Esophagus (tissue), 2 donors: ENCODE measurements at regions not wholly inside any gene's neighbourhood (a gene's known extent, or its start where the extent isn't known, plus 50 kb on each side); places are given as distances from the start of the nearest gene placed in this dataset.
A peak's percentile ranks its signal among the peaks of the same experiment; 100 is the strongest.

ENCODE experiments used
- H3K27ac ChIP-seq, 2 donors: one replicate each; pipeline ENCODE4 v1.5.1; 2013; ENCODE audit warnings: low read depth in 2 of 2, mild to moderate bottlenecking in 2 of 2, inconsistent platforms in 1 of 2, low read length in 1 of 2, moderate library complexity in 1 of 2
- H3K27me3 ChIP-seq, 2 donors: one replicate each; pipeline ENCODE4 v1.6.1; 2013; ENCODE audit warnings: low read length in 2 of 2, control low read depth in 1 of 2, mild to moderate bottlenecking in 1 of 2; ENCODE audit not compliant: insufficient read depth in 2 of 2, control insufficient read depth in 1 of 2
- H3K36me3 ChIP-seq, 2 donors: one replicate each; pipeline ENCODE4 v1.6.1; 2013; ENCODE audit warnings: low read length in 1 of 2; ENCODE audit not compliant: control insufficient read depth in 2 of 2, insufficient read depth in 2 of 2
- H3K4me1 ChIP-seq, 2 donors: one replicate each; pipeline ENCODE4 v1.6.1; 2013; ENCODE audit warnings: low read length in 1 of 2; ENCODE audit not compliant: control insufficient read depth in 2 of 2, insufficient read depth in 2 of 2
- H3K4me3 ChIP-seq, 2 donors: one replicate each; pipeline ENCODE4 v1.5.1; 2013; ENCODE audit warnings: low read length in 2 of 2, mild to moderate bottlenecking in 2 of 2, low read depth in 1 of 2, moderate library complexity in 1 of 2
- H3K9me3 ChIP-seq, 2 donors: one replicate each; pipeline ENCODE4 v1.6.1; 2013; ENCODE audit warnings: mild to moderate bottlenecking in 2 of 2, low read depth in 1 of 2, low read length in 1 of 2, moderate library complexity in 1 of 2; ENCODE audit not compliant: control insufficient read depth in 2 of 2, insufficient read depth in 1 of 2
- WGBS, 2 donors: extraction: QIAGEN DNeasy Blood & Tissue Kit; methylation state at CpG; one replicate each; pipeline ENCODE4 v1.1.7; 2013; 5-methylcytosine and 5-hydroxymethylcytosine counted together
- donor health status: healthy with polysubstance abuse.
- donor health status: Bipolar disorder and iron deficiency.

DNA sequence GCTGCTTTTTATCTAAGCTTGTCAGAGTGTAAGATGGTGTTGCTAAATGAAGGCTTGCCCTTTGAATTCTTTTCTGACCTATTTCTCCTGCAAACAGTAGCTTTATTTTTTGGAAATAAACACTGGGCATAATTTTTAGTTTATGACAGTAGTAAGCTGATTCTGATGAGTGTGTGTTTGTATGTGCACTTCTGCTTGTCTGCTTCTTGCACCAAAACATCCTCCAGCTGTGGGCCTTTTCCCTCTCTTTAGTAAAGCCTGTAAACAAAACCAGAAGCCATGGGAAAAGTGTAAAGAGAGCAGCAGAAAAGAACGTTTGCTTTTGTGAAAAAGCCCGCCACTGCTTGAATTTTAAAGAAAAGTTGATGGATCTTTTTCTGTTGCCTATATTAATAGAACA is 136.4 kb upstream of the IL12A start:
- Histone ChIP-seq H3K4me1 (peaks cover 2 to 3% of the 10 kb centered on the region in 2 donors), H3K9me3 (no peaks in the 10 kb centered on the region), H3K36me3 (no peaks in the 10 kb centered on the region), H3K27me3 (no peaks in the 10 kb centered on the region), H3K27ac (peak overlapping the region; percentile 56 to 81), H3K4me3 (peak overlapping the region in 1 of 2 donors; percentile 3)
- 43 to 45% methylated on average over 2 of the region's 2 CpGs for WGBS, 2 donors

DNA sequence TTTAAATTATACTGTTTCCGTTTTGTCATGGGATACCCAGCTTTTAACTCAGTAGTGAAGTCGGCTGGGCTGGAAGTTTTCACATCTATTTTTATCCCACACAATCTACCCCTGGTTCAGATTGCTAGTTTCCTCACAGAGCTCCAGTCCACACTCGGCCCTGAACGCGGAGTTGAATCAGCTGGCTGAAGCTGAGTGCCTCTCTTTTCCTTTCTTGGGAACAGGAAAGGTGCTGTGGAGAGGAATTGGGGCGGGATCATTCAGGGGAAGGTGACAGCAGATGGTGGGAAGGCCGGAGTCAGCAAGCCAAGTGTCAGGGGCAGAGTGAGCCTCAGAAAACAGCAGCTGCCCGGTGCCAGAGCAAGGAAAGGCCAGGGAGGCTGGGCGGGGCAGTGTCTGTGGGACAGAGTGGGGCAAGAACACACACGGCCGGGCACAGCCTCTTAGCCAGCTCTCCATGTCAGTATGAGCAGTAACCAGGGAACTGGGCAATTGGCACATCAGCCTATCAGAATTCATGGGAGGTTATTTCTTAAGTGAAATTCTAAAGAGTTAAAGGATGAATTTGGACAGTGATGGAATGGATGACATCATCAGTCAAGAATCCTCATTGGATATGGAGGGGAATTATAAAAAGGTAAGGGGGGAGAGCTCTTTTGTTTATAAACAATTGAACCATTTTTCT is 135.7 kb upstream of the IL12A start:
- Histone ChIP-seq H3K9me3 (no peaks in the 10 kb centered on the region), H3K4me1 (peaks cover 2 to 3% of the 10 kb centered on the region in 2 donors), H3K27ac (peak overlapping the region; percentile 56 to 81), H3K4me3 (peak overlapping the region in 1 of 2 donors; percentile 3), H3K27me3 (no peaks in the 10 kb centered on the region), H3K36me3 (no peaks in the 10 kb centered on the region)
- 21 to 22% methylated on average over 11 of the region's 11 CpGs for WGBS, 2 donors

DNA sequence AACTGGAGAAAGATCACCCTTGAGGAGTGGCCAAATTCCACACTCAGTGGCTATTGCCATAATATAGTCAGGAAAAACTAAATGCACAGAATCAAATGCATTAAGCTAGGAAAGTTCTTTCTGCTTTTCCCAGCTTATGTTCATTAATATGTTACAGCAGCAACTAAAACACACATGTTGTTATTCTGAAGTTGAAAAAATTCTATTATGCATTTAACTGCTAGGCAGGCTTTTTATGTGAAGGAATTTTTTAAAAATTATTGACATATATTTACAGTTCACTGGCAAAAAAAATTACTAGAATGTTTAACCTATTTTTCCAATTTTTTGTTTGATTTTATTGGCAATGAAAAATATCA is 135.2 kb upstream of the IL12A start:
- peaks cover 2 to 3% of the 10 kb centered on the region in 2 donors for H3K4me1 ChIP-seq
- no peaks in the 10 kb centered on the region for H3K9me3 ChIP-seq
- H3K27ac ChIP-seq = no peak overlapping the region
- H3K4me3 ChIP-seq = no peak overlapping the region
- H3K36me3 ChIP-seq = no peaks in the 10 kb centered on the region
- H3K27me3 ChIP-seq = no peaks in the 10 kb centered on the region

DNA sequence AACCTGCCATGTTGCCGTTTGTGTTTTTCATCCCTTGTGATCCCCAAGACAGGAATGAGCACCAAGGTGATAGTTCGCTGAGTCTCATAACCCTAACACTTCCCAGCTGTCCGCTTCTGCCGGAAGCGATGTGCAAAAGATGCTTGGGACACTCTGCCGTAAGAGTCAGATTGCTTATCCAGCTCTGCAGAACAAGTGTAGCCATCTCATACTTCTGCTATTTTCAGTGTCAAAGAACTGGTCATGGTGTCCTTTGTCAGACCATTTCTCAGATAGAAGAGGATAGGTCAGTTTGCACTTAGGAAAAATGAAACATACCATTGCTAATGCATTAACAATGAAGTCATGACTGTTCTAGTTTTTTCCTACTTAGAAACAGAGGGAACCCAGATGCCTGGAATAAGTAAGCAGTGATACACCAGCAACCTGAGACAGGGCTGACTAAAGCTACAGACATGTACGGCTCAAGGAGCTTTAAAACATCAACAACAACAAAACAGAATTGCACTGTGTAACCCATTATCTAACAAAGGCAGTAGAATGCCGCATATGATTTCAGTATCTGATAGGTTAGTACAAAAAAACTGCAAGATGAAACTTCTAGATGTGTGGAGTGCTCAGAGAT is 134.0 kb upstream of the IL12A start:
- no peaks in the 10 kb centered on the region for H3K36me3 ChIP-seq
- H3K4me3 ChIP-seq = no peak overlapping the region
- no peaks in the 10 kb centered on the region for H3K9me3 ChIP-seq
- peaks cover 2 to 3% of the 10 kb centered on the region in 2 donors for H3K4me1 ChIP-seq
- WGBS, 2 donors = 60 to 74% methylated on average over 8 of the region's 8 CpGs
- H3K27me3 ChIP-seq = no peaks in the 10 kb centered on the region
- peak overlapping the region in 1 of 2 donors; percentile 44 for H3K27ac ChIP-seq

DNA sequence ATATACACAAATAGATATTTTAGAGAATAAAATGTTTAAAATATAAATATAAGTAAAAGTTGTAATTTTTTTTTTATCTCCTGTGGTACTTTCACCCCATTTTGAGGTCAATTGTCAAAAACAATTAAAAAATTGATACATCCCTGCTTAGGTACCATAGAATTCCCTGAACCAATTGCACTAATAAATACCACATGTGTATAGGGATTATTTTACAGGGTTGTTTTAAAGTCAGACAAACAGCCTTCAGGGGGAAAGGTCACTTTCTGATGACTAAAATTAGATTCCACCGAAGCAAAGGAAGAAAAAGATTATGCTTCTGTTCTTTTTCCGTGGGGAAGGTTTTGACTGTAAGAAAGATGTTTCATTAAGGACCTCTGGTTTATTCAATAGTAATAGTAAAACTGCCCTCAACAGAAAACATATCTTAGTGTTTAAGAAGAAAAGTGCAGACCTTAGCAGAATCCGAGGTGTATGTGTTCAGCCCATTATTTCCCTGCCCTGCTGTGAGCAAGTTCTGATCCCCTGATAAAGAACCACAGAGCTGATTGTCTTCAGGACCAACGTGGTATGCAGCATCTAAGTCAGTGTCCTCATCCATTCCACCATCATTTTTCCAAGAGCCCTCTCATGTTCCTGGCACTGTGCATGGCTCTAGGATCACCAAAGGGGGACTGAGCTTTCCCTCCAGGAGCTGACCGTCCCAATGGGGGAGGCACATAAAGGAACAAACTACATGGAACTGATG is 132.9 kb upstream of the IL12A start:
- Histone ChIP-seq H3K4me1 (peaks cover 2 to 3% of the 10 kb centered on the region in 2 donors), H3K36me3 (no peaks in the 10 kb centered on the region), H3K4me3 (no peak overlapping the region), H3K27ac (no peak overlapping the region), H3K9me3 (no peaks in the 10 kb centered on the region), H3K27me3 (no peaks in the 10 kb centered on the region)
- WGBS, 2 donors = 65 to 69% methylated on average over 5 of the region's 5 CpGs

DNA sequence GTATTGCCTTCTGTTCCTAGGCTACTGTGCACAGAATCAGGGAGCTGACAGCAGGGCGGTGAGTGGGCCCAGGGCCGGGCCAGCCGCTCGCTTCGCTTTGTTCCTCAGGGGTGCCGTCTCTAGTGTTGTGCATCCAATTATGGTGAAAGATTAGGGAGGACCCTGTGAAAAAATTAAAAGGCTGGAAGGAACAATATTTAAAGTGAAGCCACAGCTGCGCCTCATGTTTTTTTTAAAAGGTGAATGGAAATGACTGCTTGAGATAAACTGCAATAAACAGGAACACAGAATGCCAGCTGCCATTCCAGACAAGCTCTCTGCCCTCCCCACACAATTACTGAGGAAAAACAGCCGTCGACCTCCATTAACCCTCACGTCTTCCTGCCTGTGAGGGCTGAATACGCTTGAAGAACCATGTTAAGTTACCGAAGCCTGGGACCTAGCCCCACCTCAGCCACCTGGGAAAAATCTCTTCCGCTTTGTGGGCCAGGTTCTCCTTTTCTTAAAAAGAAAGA is 132.0 kb upstream of the IL12A start:
- H3K4me1 ChIP-seq = peaks cover under 1% of the 10 kb centered on the region in 2 donors

DNA sequence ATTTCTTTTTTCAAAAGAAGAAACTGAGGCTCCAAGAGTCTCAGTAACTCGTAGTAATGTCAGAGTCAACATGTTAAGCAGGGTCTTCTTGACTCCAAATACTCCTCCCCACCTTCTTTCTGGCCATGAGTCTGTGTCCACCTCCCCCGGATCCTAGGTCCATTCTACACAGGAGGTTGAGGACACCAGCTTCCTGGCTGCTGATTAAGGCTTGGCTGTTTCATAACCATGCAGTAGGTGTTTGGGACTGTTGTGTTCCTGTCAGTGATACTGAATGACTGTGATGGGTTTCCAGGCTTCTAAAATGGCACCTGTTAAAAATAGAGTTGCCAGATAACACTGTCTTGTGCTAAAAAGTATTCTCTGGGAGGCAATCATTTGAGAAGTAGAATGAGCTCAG is 130.8 kb upstream of the IL12A start:
- 79 to 80% methylated on average over 2 of the region's 2 CpGs for WGBS, 2 donors
- no peak overlapping the region for H3K4me3 ChIP-seq
- H3K27me3 ChIP-seq = no peaks in the 10 kb centered on the region
- H3K36me3 ChIP-seq = no peaks in the 10 kb centered on the region
- H3K4me1 ChIP-seq = no peaks in the 10 kb centered on the region
- H3K27ac ChIP-seq = no peak overlapping the region
- H3K9me3 ChIP-seq = no peaks in the 10 kb centered on the region

More for the DNA sequence above, 132.0 kb upstream of the IL12A start:
- H3K36me3 ChIP-seq = no peaks in the 10 kb centered on the region
- 69 to 76% methylated on average over 13 of the region's 13 CpGs for WGBS, 2 donors
- no peak overlapping the region for H3K27ac ChIP-seq
- H3K27me3 ChIP-seq = no peaks in the 10 kb centered on the region
- no peaks in the 10 kb centered on the region for H3K9me3 ChIP-seq
- H3K4me3 ChIP-seq = no peak overlapping the region

DNA sequence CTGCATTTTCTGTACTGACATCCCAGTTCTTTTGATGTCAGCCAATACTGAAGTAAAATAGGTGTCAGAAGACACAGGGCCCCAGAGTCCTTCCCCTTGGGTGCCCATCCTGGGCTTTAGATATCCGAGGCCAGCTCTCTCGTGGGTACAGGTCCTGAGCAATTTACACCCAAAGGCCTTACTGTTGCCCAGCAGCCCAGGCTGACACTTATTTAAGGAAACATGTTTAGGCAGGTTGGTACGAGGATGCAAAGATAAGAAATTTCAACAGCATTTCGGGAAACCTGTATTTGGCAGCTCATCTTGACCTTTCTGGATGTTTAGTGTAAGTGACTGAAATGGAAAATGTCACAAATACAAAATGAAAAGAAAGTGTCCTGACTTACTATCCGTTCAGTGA is 130.0 kb upstream of the IL12A start:
- no peak overlapping the region for H3K4me3 ChIP-seq
- H3K27me3 ChIP-seq = no peaks in the 10 kb centered on the region
- H3K27ac ChIP-seq = no peak overlapping the region
- H3K4me1 ChIP-seq = no peaks in the 10 kb centered on the region
- no peaks in the 10 kb centered on the region for H3K9me3 ChIP-seq
- H3K36me3 ChIP-seq = no peaks in the 10 kb centered on the region
- 51 to 65% methylated on average over 5 of the region's 5 CpGs for WGBS, 2 donors

DNA sequence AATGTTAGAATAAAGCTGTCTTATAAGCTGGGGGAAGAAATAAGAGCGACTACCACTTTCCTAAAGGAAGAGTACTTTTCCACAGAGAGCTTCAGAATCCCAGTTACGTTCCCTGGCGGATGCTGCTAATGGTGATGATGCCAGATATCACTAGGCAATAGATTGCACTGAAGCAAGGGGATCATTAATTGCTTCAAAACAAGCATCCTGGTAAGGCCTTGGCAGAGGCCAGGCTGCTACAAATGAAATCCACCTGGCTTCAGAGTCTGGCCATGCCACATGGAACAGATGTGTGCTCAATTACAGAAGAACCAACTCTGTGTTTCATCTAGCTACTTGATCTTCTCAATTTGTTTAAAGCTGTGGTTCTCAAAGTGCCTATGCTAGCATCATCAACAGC is 129.2 kb upstream of the IL12A start:
- Histone ChIP-seq H3K4me3 (no peak overlapping the region), H3K36me3 (no peaks in the 10 kb centered on the region), H3K9me3 (no peaks in the 10 kb centered on the region), H3K4me1 (no peaks in the 10 kb centered on the region), H3K27ac (no peak overlapping the region), H3K27me3 (no peaks in the 10 kb centered on the region)
- WGBS, 2 donors = 84 to 88% methylated on average over 3 of the region's 3 CpGs
